RWPE1 (cell line): ENCODE measurements at regions not wholly inside any gene's neighbourhood (a gene's known extent, or its start where the extent isn't known, plus 50 kb on each side); places are given as distances from the start of the nearest gene placed in this dataset.

Source experiments
- CTCF ChIA-PET: fragments of 350-600 bp; sonication (Branson Sonifier 250); formaldehyde crosslinking; extraction: SDS; loops from one replicate; lab custom pipeline; 2021; lab: Yijun Ruan, JAX
- POLR2A ChIA-PET: fragments of 400-600 bp; formaldehyde crosslinking; extraction: SDS; loops from one replicate; lab custom pipeline; 2020; ENCODE audit warnings: antibody characterized with exemption; ENCODE audit not compliant: low non-redundant PET; lab: Yijun Ruan, JAX
- DNase-seq: peaks from one replicate; pipeline ENCODE4 v3.0.0; 2012; ENCODE audit warnings: low spot score
- H3K27ac ChIP-seq: fragments of 450-650 bp; 2 replicates; pipeline ENCODE4 v1.5.1; 2017
- CTCF ChIP-seq: fragments of 450-650 bp; conservative IDR thresholded peaks from 2 replicates; pipeline ENCODE4 v1.5.1; 2017; ENCODE audit warnings: low read depth, mild to moderate bottlenecking

DNA sequence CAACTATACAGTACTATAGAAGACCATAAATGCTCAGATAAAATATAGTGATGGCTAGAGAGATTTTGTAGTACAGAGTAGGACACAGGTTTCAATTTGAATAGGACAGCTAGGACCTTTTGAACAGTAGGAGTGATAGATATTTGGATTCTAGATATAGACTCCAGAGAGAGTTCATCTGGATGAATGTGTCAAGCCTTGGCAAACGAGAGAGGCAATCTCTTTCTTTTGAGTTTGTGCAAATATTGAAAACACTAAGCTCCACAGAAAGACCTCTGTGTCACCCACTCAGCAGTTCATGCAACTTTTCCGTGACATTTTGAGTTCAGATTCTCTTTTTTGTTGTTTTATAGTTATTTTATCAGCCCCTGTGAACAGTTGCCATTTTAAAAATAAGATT lies 834.3 kb upstream of the COBL start:
- DNase-seq, result no peak
- no peak overlapping the region for H3K27ac ChIP-seq
- POLR2A ChIA-PET, result no interaction called here
- TF ChIP-seq CTCF, result no peak
- CTCF ChIA-PET, result interaction anchor here (0.6 kb wide), 1 partner anchor 1854 kb away, joined by 4 read pairs; no protein-coding TSS in a partner anchor

DNA sequence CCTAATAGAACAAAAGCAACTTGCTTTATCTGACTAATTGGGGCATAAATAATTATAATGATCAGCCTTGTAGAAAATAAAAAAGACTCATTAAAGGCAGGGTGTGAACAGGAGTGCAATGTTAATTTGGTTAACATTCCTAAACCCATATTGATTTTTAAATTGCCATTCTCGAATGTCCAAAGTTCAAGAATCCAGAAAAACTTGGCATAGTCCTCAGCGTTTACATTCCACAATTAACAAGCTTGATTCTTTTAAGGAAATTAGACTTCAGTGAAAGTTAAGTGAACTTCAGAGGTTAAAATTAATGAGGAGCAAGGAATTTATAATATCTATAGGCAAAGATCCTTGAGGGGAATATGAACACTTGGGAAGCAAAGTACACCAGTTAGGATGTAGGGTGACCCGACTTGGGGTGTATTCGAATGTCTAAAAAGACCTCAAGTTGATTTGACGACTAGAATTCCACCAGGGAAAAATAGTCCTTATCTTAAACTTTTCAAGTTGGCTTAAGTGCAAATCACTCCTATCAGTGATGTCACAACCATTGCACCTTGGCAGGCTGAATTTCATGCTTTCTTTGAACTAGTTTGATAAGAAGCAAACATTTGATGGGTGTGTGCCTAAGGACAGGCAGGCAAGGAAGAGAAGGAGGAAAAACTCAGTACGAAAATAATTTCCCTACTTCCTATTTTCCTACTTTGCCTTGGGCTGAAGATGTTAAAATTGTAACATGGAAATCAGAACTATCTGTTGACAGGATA lies 830.4 kb upstream of the COBL start:
- ChIA-PET POLR2A (no interaction called here), CTCF (no interaction called here)
- DNase-seq, result no peak
- H3K27ac ChIP-seq, result no peak overlapping the region
- TF ChIP-seq CTCF, result no peak

- H3K27ac ChIP-seq, result no peak overlapping the region
- DNase-seq, result no peak
- ChIA-PET POLR2A (no interaction called here), CTCF (no interaction called here)
- no peak for TF ChIP-seq CTCF
Measured at GRCh38 chr7:52143219-52143618, 826.6 kb upstream of the COBL start.

DNA sequence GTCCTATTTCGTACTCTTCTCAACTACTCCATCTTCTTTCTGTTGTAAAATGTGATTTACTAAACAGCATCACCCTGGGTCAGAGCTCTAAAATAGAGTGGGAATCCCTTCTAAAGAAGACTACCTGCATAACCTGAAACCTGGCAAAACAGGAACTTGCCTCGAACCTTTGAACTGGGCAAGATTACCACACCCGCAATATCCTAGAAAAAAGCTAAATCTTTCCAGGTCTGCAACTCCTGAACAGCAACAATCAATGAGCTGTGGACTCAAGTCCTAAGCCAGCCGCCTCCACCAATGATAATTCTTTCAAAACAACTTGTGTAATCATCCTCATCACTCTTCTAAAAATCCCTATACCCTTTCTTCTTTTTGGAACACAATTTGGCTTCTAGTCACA lies 824.2 kb upstream of the COBL start:
- POLR2A ChIA-PET, result no interaction called here
- CTCF ChIA-PET, result interaction anchor here (0.6 kb wide), 2 partner anchors 32 to 49 kb away, joined by 3 to 4 read pairs; no protein-coding TSS in a partner anchor
- no peak overlapping the region for H3K27ac ChIP-seq
- no peak for TF ChIP-seq CTCF
- DNase-seq, result no peak

DNA sequence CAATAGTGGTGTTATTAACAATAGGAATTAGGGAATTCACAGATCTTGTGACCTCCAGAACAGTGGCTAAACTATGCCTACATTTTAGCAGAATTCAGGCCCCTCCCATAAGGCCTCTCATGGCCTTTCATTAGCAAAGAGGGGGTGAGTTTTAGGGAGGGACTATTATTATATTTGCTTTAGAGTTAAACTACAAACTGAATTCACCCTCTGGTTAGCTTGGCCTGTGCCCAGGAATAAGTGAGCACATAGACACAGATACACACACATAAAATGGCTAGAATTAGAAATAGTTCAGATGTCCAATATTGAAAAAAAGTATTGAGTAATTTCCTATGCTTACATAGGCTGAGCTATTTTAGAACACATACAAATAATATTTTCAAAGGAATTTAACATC lies 818.8 kb upstream of the COBL start:
- POLR2A ChIA-PET, result no interaction called here
- CTCF ChIA-PET, result no interaction called here
- no peak for DNase-seq
- H3K27ac ChIP-seq, result no peak overlapping the region
- no peak for TF ChIP-seq CTCF

DNA sequence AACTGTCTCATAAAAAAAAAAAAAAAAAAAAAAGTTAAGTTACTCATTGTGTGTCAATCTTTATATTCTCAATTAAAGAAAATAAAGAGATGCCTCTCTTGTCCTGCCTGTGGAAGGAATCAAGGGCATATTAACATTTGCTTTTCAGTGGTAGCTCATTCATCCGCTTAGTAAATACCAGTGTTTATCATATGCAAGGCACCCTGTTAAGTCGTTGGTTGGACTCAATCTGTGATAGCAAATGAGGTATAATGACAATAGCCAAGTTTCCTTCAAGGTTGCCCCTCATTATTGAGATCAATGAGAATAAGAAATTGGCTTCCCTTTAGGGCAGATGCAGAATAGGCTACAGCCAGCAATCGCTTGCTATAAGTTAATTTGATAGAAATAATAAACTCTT lies 812.7 kb upstream of the COBL start:
- POLR2A ChIA-PET, result no interaction called here
- CTCF ChIA-PET, result no interaction called here
- no peak overlapping the region for H3K27ac ChIP-seq
- no peak for DNase-seq
- TF ChIP-seq CTCF, result no peak
